Esophagus (tissue), 2 donors: ENCODE measurements at regions not wholly inside any gene's neighbourhood (a gene's known extent, or its start where the extent isn't known, plus 50 kb on each side); places are given as distances from the start of the nearest gene placed in this dataset.

ENCODE experiments used
- H3K27ac ChIP-seq, 2 donors: one replicate each; pipeline ENCODE4 v1.5.1; 2013; ENCODE audit warnings: low read depth in 2 of 2, mild to moderate bottlenecking in 2 of 2, inconsistent platforms in 1 of 2, low read length in 1 of 2, moderate library complexity in 1 of 2
- H3K27me3 ChIP-seq, 2 donors: one replicate each; pipeline ENCODE4 v1.6.1; 2013; ENCODE audit warnings: low read length in 2 of 2, control low read depth in 1 of 2, mild to moderate bottlenecking in 1 of 2; ENCODE audit not compliant: insufficient read depth in 2 of 2, control insufficient read depth in 1 of 2
- H3K36me3 ChIP-seq, 2 donors: one replicate each; pipeline ENCODE4 v1.6.1; 2013; ENCODE audit warnings: low read length in 1 of 2; ENCODE audit not compliant: control insufficient read depth in 2 of 2, insufficient read depth in 2 of 2
- H3K4me1 ChIP-seq, 2 donors: one replicate each; pipeline ENCODE4 v1.6.1; 2013; ENCODE audit warnings: low read length in 1 of 2; ENCODE audit not compliant: control insufficient read depth in 2 of 2, insufficient read depth in 2 of 2
- H3K4me3 ChIP-seq, 2 donors: one replicate each; pipeline ENCODE4 v1.5.1; 2013; ENCODE audit warnings: low read length in 2 of 2, mild to moderate bottlenecking in 2 of 2, low read depth in 1 of 2, moderate library complexity in 1 of 2
- H3K9me3 ChIP-seq, 2 donors: one replicate each; pipeline ENCODE4 v1.6.1; 2013; ENCODE audit warnings: mild to moderate bottlenecking in 2 of 2, low read depth in 1 of 2, low read length in 1 of 2, moderate library complexity in 1 of 2; ENCODE audit not compliant: control insufficient read depth in 2 of 2, insufficient read depth in 1 of 2
- WGBS, 2 donors: extraction: QIAGEN DNeasy Blood & Tissue Kit; methylation state at CpG; one replicate each; pipeline ENCODE4 v1.1.7; 2013; 5-methylcytosine and 5-hydroxymethylcytosine counted together
- donor health status: healthy with polysubstance abuse.
- donor health status: Bipolar disorder and iron deficiency.

- no peaks in the 10 kb centered on the region for H3K27me3 ChIP-seq
- no peak overlapping the region for H3K4me3 ChIP-seq
- H3K4me1 ChIP-seq: no peaks in the 10 kb centered on the region
- no peak overlapping the region for H3K27ac ChIP-seq
- peaks cover 4 to 10% of the 10 kb centered on the region in 2 donors for H3K9me3 ChIP-seq
- WGBS, 2 donors: 62 to 72% methylated on average over 4 of the region's 4 CpGs
- H3K36me3 ChIP-seq: no peaks in the 10 kb centered on the region
Measured at GRCh38 chr14:49240383-49240782, 345.8 kb downstream of the RPS29 start.

- WGBS, 2 donors: 75 to 80% methylated on average over 4 of the region's 4 CpGs
- H3K27ac ChIP-seq: no peak overlapping the region
- H3K9me3 ChIP-seq: no peaks in the 10 kb centered on the region
- H3K4me1 ChIP-seq: no peaks in the 10 kb centered on the region
- H3K4me3 ChIP-seq: no peak overlapping the region
- no peaks in the 10 kb centered on the region for H3K27me3 ChIP-seq
- H3K36me3 ChIP-seq: no peaks in the 10 kb centered on the region
Measured at GRCh38 chr14:49228552-49228951, 357.6 kb downstream of the RPS29 start.

GRCh38 chr14:49221316-49221715, 364.9 kb downstream of the RPS29 start:
- WGBS, 2 donors: 56 to 63% methylated on average over 3 of the region's 3 CpGs

GRCh38 chr14:49220492-49220891, 365.7 kb downstream of the RPS29 start:
- H3K9me3 ChIP-seq: no peaks in the 10 kb centered on the region
- H3K36me3 ChIP-seq: no peaks in the 10 kb centered on the region
- 61 to 63% methylated on average over 3 of the region's 3 CpGs for WGBS, 2 donors
- no peaks in the 10 kb centered on the region for H3K4me1 ChIP-seq
- no peak overlapping the region for H3K4me3 ChIP-seq
- H3K27ac ChIP-seq: no peak overlapping the region
- H3K27me3 ChIP-seq: no peaks in the 10 kb centered on the region

More at GRCh38 chr14:49221316-49221715, 364.9 kb downstream of the RPS29 start:
- no peaks in the 10 kb centered on the region for H3K9me3 ChIP-seq
- no peak overlapping the region for H3K4me3 ChIP-seq
- H3K27me3 ChIP-seq: no peaks in the 10 kb centered on the region
- no peak overlapping the region for H3K27ac ChIP-seq
- H3K36me3 ChIP-seq: no peaks in the 10 kb centered on the region
- H3K4me1 ChIP-seq: no peaks in the 10 kb centered on the region

GRCh38 chr14:49218436-49219092, 367.6 kb downstream of the RPS29 start:
- no peaks in the 10 kb centered on the region for H3K27me3 ChIP-seq
- H3K36me3 ChIP-seq: no peaks in the 10 kb centered on the region
- no peaks in the 10 kb centered on the region for H3K4me1 ChIP-seq
- no peak overlapping the region for H3K4me3 ChIP-seq
- H3K9me3 ChIP-seq: no peaks in the 10 kb centered on the region
- 49 to 54% methylated on average over 5 of the region's 5 CpGs for WGBS, 2 donors
- no peak overlapping the region for H3K27ac ChIP-seq

GRCh38 chr14:49212721-49213120, 373.5 kb downstream of the RPS29 start:
- WGBS, 2 donors: 79 to 84% methylated on average over 4 of the region's 4 CpGs
- no peak overlapping the region for H3K4me3 ChIP-seq
- H3K4me1 ChIP-seq: no peaks in the 10 kb centered on the region
- no peaks in the 10 kb centered on the region for H3K9me3 ChIP-seq
- no peaks in the 10 kb centered on the region for H3K27me3 ChIP-seq
- no peaks in the 10 kb centered on the region for H3K36me3 ChIP-seq
- no peak overlapping the region for H3K27ac ChIP-seq

- H3K27ac ChIP-seq: no peak overlapping the region
- no peaks in the 10 kb centered on the region for H3K36me3 ChIP-seq
- H3K4me3 ChIP-seq: no peak overlapping the region
- WGBS, 2 donors: 59 to 68% methylated on average over 1 of the region's 1 CpG
- no peaks in the 10 kb centered on the region for H3K27me3 ChIP-seq
- no peaks in the 10 kb centered on the region for H3K4me1 ChIP-seq
- no peaks in the 10 kb centered on the region for H3K9me3 ChIP-seq
Measured at GRCh38 chr14:49209416-49209815, 376.8 kb downstream of the RPS29 start.

GRCh38 chr14:49206828-49207227, 379.4 kb downstream of the RPS29 start:
- 62 to 72% methylated on average over 9 of the region's 9 CpGs for WGBS, 2 donors
- Histone ChIP-seq H3K27ac (no peak overlapping the region), H3K9me3 (no peaks in the 10 kb centered on the region), H3K36me3 (no peaks in the 10 kb centered on the region), H3K4me1 (no peaks in the 10 kb centered on the region), H3K27me3 (no peaks in the 10 kb centered on the region), H3K4me3 (no peak overlapping the region)

- H3K9me3 ChIP-seq: no peaks in the 10 kb centered on the region
- no peaks in the 10 kb centered on the region for H3K27me3 ChIP-seq
- H3K4me3 ChIP-seq: no peak overlapping the region
- no peak overlapping the region for H3K27ac ChIP-seq
- WGBS, 2 donors: 48 to 58% methylated on average over 2 of the region's 2 CpGs
- no peaks in the 10 kb centered on the region for H3K36me3 ChIP-seq
- no peaks in the 10 kb centered on the region for H3K4me1 ChIP-seq
Measured at GRCh38 chr14:49203676-49204075, 382.5 kb downstream of the RPS29 start.

- Histone ChIP-seq H3K27ac (no peak overlapping the region), H3K9me3 (no peaks in the 10 kb centered on the region), H3K27me3 (no peaks in the 10 kb centered on the region), H3K36me3 (no peaks in the 10 kb centered on the region), H3K4me1 (no peaks in the 10 kb centered on the region), H3K4me3 (no peak overlapping the region)
- WGBS, 2 donors: 49 to 53% methylated on average over 4 of the region's 4 CpGs
Measured at GRCh38 chr14:49199159-49199558, 387.0 kb downstream of the RPS29 start.
